Cardiac muscle cell (in vitro differentiated cells and primary cell): ENCODE measurements at regions not wholly inside any gene's neighbourhood (a gene's known extent, or its start where the extent isn't known, plus 50 kb on each side); places are given as distances from the start of the nearest gene placed in this dataset.
"Not testable (repeated sequence)": the region's sequence is repeated elsewhere in the genome, so short reads cannot be mapped to it uniquely, and the experiment has no call there.

Source experiments
- DNase-seq, 2 donors: peaks; one replicate each; pipeline versions ENCODE4 v3.0.0 to v3.0.0-alpha.2; 2010 to 2017; ENCODE audit warnings: low read depth in 1 of 2, low spot score in 1 of 2
- H3K27ac ChIP-seq: fragments of 200-600 bp; sonication (generic); 2 replicates; pipeline ENCODE4 v1.5.1; 2016
- H3K27me3 ChIP-seq: fragments of 200-600 bp; sonication (generic); 2 replicates; pipeline ENCODE4 v1.6.0; 2016; ENCODE audit warnings: control low read depth
- H3K36me3 ChIP-seq: fragments of 200-600 bp; sonication (generic); 2 replicates; pipeline ENCODE4 v1.5.1; 2016; ENCODE audit warnings: control low read depth
- H3K4me1 ChIP-seq: fragments of 200-600 bp; sonication (generic); 2 replicates; pipeline ENCODE4 v1.8.1; 2017; ENCODE audit warnings: low read depth, mild to moderate bottlenecking, mixed run types
- H3K4me3 ChIP-seq: fragments of 200-600 bp; sonication (generic); 2 replicates; pipeline ENCODE4 v1.5.1; 2016; ENCODE audit warnings: mild to moderate bottlenecking
- H3K9me3 ChIP-seq: fragments of 200-600 bp; sonication (generic); 2 replicates; pipeline ENCODE4 v1.5.1; 2017; ENCODE audit warnings: low read depth, mild to moderate bottlenecking, control low read depth
- TF ChIP-seq, protein P1 (sequence below): IDR thresholded peaks from 2 replicates; pipeline ENCODE4 v1.5.1; 2012; ENCODE audit warnings: low read depth, mild to moderate bottlenecking, low read length

GRCh38 chr1:95905818-95906395 lies 671.9 kb downstream of the RWDD3 start:
- Histone ChIP-seq H3K4me1 (no peaks in the 10 kb centered on the region), H3K9me3 (no peaks in the 10 kb centered on the region), H3K36me3 (no peaks in the 10 kb centered on the region), H3K27ac (no peak overlapping the region), H3K27me3 (no peaks in the 10 kb centered on the region), H3K4me3 (no peak overlapping the region)
- no peak for DNase-seq
- TF ChIP-seq, protein P1, sequence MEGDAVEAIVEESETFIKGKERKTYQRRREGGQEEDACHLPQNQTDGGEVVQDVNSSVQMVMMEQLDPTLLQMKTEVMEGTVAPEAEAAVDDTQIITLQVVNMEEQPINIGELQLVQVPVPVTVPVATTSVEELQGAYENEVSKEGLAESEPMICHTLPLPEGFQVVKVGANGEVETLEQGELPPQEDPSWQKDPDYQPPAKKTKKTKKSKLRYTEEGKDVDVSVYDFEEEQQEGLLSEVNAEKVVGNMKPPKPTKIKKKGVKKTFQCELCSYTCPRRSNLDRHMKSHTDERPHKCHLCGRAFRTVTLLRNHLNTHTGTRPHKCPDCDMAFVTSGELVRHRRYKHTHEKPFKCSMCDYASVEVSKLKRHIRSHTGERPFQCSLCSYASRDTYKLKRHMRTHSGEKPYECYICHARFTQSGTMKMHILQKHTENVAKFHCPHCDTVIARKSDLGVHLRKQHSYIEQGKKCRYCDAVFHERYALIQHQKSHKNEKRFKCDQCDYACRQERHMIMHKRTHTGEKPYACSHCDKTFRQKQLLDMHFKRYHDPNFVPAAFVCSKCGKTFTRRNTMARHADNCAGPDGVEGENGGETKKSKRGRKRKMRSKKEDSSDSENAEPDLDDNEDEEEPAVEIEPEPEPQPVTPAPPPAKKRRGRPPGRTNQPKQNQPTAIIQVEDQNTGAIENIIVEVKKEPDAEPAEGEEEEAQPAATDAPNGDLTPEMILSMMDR = no peak

DNA sequence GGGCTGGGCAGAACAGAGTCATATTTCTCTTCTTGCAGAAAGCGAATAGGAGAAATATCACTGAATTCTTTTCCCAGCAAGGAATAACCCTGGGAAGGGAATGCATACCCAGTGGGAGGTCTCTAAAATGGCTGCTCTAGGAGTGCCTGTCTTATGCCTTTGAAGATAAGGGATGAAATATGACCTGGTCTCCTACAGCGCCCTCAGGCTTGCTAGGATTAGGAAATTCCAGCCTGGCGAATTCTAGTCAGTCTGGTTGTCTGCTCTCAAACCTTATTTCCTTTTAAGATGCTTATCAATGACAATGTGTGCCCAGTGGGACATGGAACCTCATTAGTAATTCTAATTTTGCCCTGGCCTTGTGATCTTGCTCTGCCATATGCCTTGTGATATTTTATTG lies 677.7 kb downstream of the RWDD3 start:
- not testable (repeated sequence) for H3K27me3 ChIP-seq, H3K4me1 ChIP-seq, H3K9me3 ChIP-seq, DNase-seq, H3K4me3 ChIP-seq, H3K27ac ChIP-seq, H3K36me3 ChIP-seq

DNA sequence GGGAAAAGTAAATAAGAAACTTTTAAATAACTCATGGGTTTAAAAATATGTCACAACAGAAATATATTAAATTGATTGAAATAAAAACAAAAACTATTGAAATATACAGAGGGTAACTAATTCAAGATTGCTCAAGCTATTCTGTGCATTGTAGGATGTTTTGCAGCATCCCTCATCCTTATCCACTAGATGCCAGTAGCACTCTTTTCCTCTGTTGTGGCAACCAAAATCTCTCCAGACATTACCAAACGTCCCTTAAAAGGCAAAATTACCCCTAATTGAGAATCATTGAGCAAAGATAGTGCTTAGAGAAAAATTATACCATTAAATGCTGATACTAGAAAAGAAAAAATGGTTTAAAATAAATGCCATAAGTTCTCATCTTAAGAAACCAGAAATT lies 682.6 kb downstream of the RWDD3 start:
- DNase-seq = peak in 1 of 2 donors; percentile 39
- Histone ChIP-seq H3K4me3 (no peak overlapping the region), H3K27me3 (no peaks in the 10 kb centered on the region), H3K36me3 (no peaks in the 10 kb centered on the region), H3K27ac (no peak overlapping the region), H3K9me3 (no peaks in the 10 kb centered on the region), H3K4me1 (no peaks in the 10 kb centered on the region)
- TF ChIP-seq, protein P1 = peak; percentile 44

DNA sequence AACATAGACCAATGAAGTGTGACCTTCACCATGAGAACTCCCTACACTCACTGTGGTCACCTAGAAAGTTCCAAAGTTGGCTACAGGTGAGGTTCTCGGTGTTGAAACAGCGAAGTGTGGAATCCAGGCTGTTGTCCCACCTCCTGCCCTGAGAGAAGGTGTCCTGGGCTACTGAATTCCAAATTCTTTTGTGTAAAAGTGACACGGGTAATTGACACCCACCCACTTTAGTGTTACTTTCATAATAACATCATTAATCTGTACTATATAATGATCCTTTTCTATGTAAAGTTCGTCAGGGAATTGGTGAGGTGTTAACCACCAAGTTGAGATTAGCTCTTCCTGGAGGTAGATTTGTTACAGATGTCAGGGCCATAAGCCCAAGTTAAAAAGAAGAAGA lies 690.7 kb downstream of the RWDD3 start:
- no peaks in the 10 kb centered on the region for H3K9me3 ChIP-seq
- no peaks in the 10 kb centered on the region for H3K4me1 ChIP-seq

GRCh38 chr1:95926331-95926730 lies 692.3 kb downstream of the RWDD3 start:
- DNase-seq = no peak
- TF ChIP-seq, protein P1 = no peak
- Histone ChIP-seq H3K36me3 (no peaks in the 10 kb centered on the region), H3K4me1 (no peaks in the 10 kb centered on the region), H3K4me3 (no peak overlapping the region), H3K9me3 (no peaks in the 10 kb centered on the region), H3K27me3 (no peaks in the 10 kb centered on the region), H3K27ac (no peak overlapping the region)

More for the DNA sequence above, 690.7 kb downstream of the RWDD3 start:
- no peak overlapping the region for H3K27ac ChIP-seq
- no peak overlapping the region for H3K4me3 ChIP-seq
- no peaks in the 10 kb centered on the region for H3K36me3 ChIP-seq
- no peak for DNase-seq
- TF ChIP-seq, protein P1 = no peak
- H3K27me3 ChIP-seq = no peaks in the 10 kb centered on the region

GRCh38 chr1:95927061-95927460 lies 693.1 kb downstream of the RWDD3 start:
- H3K27me3 ChIP-seq = no peaks in the 10 kb centered on the region
- no peak for DNase-seq
- no peak overlapping the region for H3K4me3 ChIP-seq
- H3K4me1 ChIP-seq = no peaks in the 10 kb centered on the region
- TF ChIP-seq, protein P1 = no peak
- H3K36me3 ChIP-seq = no peaks in the 10 kb centered on the region
- no peak overlapping the region for H3K27ac ChIP-seq
- H3K9me3 ChIP-seq = no peaks in the 10 kb centered on the region
